Fibroblast of villous mesenchyme (primary cell): ENCODE measurements at regions not wholly inside any gene's neighbourhood (a gene's known extent, or its start where the extent isn't known, plus 50 kb on each side); places are given as distances from the start of the nearest gene placed in this dataset.

Experiments used
- DNase-seq: peaks from one replicate; pipeline ENCODE4 v3.0.0-alpha.2; 2010; ENCODE audit warnings: low read depth
- H3K4me3 ChIP-seq: 2 replicates; pipeline ENCODE4 v1.5.1; 2011; ENCODE audit warnings: low read depth, mild to moderate bottlenecking, low read length
- TF ChIP-seq, protein P1 (sequence below): IDR thresholded peaks from 2 replicates; pipeline ENCODE4 v1.5.1; 2012; ENCODE audit warnings: low read depth, mild to moderate bottlenecking, low read length; ENCODE audit not compliant: insufficient read depth

DNA sequence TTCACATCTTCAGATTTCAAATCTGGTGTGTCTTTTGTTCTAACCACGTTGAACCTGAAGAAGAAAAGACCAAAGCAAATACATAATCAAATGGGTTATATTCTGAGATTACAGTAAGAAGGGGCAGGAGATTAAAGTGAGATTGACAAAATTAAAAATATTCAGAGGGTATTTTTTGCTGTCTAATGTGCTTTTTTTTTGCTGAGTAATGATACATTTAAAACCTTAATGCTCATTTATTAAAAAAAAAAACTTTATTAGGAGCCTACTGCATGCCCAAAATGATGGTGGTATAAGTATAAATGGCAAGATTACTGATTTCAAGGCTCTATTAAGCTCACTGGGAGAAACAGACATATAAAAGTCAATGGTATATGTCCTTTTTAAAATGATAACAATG, 459.4 kb downstream of the FGF9 start:
- DNase-seq = no peak
- TF ChIP-seq, protein P1, sequence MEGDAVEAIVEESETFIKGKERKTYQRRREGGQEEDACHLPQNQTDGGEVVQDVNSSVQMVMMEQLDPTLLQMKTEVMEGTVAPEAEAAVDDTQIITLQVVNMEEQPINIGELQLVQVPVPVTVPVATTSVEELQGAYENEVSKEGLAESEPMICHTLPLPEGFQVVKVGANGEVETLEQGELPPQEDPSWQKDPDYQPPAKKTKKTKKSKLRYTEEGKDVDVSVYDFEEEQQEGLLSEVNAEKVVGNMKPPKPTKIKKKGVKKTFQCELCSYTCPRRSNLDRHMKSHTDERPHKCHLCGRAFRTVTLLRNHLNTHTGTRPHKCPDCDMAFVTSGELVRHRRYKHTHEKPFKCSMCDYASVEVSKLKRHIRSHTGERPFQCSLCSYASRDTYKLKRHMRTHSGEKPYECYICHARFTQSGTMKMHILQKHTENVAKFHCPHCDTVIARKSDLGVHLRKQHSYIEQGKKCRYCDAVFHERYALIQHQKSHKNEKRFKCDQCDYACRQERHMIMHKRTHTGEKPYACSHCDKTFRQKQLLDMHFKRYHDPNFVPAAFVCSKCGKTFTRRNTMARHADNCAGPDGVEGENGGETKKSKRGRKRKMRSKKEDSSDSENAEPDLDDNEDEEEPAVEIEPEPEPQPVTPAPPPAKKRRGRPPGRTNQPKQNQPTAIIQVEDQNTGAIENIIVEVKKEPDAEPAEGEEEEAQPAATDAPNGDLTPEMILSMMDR = no peak

DNA sequence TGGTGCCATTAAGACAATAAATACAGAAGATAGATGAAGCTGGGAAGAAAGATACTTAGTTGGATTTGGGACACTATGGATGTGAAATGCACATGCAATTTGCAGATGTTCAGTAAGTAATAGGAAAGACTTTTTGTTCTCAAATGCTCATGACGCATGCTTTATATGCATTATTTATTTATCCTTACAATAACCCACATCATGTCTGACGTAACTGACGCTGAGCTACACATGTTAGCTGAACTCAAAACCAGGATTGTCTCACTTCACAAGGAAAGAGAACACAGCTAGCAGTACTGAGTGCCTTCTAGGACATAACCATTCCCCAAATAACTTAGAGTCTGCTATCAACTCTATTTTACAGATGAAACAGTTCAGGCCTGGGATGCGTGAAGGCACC, 463.4 kb downstream of the FGF9 start:
- no peak for DNase-seq
- TF ChIP-seq, protein P1 = no peak

More for the DNA sequence above, 459.4 kb downstream of the FGF9 start:
- H3K4me3 ChIP-seq = no peak overlapping the region

DNA sequence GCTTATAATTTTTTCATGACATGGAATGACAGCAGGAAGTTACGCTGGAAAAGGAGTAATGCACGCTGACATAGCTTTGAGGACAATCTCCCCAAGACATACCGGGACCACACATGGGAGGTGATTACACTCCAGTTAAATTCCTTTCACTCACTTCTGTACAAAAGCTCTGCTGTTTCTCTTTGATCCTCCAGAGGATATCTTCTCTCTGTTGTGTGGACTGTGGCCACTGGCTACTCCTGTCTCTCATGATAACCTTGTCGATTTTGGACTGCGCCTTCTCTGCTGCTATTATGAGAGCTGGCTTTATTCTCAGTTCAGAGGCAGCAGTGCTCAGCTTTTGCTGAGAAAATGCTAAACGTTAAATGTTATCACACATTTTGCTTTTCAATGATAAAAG, 464.6 kb downstream of the FGF9 start:
- H3K4me3 ChIP-seq = no peak overlapping the region

More for the DNA sequence above, 463.4 kb downstream of the FGF9 start:
- no peak overlapping the region for H3K4me3 ChIP-seq

DNA sequence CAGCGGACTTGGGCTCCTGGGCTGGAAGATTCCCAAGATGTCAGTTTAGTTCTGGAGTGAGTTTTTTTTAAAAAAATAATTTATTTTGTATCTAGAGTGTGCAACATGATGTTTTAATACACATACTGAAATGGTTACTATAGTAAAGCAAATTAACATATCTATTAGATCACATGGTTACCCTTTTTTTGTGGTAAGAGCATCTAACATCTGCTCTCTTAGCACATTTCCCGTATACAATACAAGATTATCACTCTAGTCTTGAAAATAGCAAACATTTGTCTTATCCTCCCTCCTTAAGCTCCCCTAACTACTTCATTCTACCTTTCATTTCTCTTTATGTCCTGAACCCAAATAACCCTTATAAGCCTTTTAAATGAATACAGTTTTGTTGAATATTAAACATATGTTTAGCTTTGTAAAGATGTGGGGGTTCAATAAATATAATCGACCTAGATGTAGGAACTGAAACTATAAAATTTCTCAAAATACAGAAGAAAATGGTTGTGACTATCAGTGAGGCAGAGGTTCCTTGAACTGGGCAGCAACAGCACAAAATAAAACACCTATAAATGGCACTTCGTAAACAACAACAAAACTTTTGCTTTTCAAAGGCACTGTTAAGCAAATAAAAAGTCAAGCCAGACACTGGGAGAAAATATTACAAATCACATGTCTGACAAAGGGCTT, 466.6 kb downstream of the FGF9 start:
- no peak overlapping the region for H3K4me3 ChIP-seq
- TF ChIP-seq, protein P1 = no peak
- DNase-seq = no peak

More for the DNA sequence above, 464.6 kb downstream of the FGF9 start:
- TF ChIP-seq, protein P1 = no peak
- DNase-seq = no peak

DNA sequence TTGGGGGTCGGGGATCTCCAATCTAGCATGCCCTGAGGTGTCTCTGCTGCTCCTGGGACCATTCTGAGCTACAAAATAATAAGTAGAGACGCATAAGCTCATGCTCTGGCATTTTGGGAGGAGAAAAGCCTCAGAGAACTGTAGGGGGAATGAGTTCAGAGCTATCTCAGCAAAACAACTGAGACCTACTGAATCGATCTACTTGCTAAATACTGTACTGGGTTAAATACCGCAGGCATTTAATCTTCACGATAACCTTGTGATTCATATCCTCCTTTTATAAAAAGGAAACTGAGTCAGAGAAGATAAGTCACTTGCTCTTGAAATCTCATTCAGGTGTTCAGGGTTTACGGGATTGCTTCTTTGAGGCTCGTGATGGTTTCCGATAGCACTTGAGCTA, 468.1 kb downstream of the FGF9 start:
- TF ChIP-seq, protein P1 = no peak

DNA sequence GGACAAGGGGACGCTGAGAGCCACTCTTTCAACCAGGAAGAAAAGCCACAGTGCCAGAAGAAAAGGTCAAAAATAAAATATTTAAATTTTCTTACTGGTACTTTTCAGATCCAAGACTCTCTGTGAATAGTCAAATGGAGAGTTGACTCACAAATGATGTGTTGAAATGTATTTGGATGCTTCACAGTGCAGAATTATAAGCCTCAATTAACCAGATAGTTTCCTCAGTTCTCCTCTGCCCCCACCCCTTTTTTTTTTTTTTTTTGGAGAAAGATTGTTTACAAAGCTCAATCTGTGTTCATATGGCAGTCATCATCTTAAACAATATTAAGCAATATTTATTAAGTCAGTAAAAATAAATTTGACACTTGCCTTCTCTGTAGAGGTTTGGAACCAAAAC, 470.8 kb downstream of the FGF9 start:
- TF ChIP-seq, protein P1 = no peak
- DNase-seq = no peak
- H3K4me3 ChIP-seq = no peak overlapping the region

More for the DNA sequence above, 468.1 kb downstream of the FGF9 start:
- no peak overlapping the region for H3K4me3 ChIP-seq
- DNase-seq = no peak

DNA sequence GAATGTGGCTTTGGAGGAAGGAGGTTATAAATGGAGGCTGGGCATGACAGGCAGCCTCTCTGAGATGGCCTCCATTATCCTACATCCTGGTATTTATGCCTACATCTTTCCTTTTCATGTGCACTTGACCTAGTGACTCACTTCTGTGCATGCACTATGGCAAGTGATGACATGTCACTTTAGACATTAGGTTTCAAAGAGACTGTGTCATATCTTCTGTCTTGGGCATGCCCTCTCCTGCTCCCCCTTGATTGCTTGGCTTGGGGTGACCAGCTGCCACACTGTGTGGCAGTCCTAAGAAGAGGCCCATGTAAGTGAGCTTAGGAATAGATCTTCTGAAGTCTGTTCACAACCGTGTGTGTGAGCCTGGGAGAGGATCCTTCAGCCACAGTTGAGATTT, 472.8 kb downstream of the FGF9 start:
- no peak for DNase-seq
- H3K4me3 ChIP-seq = no peak overlapping the region
- TF ChIP-seq, protein P1 = no peak
